Globus pallidus (tissue), 1 donor: ENCODE measurements at regions not wholly inside any gene's neighbourhood (a gene's known extent, or its start where the extent isn't known, plus 50 kb on each side); places are given as distances from the start of the nearest gene placed in this dataset.
"Not testable (repeated sequence)": the region's sequence is repeated elsewhere in the genome, so short reads cannot be mapped to it uniquely, and the experiment has no call there.

Experiments
- DNase-seq: peaks from one replicate; pipeline ENCODE4 v3.0.0-alpha.2; 2015; ENCODE audit warnings: low spot score

GRCh38 chr14:27760367-27760766 lies 1006.2 kb upstream of the FOXG1 start:
- DNase-seq = not testable (repeated sequence)

- DNase-seq = not testable (repeated sequence)
Measured at GRCh38 chr14:27799066-27800028, 967.2 kb upstream of the FOXG1 start.

- DNase-seq = not testable (repeated sequence)
Measured at GRCh38 chr14:27817746-27818430, 948.7 kb upstream of the FOXG1 start.

- DNase-seq = peak; percentile 38
Measured at GRCh38 chr14:27826149-27826548, 940.4 kb upstream of the FOXG1 start.

DNA sequence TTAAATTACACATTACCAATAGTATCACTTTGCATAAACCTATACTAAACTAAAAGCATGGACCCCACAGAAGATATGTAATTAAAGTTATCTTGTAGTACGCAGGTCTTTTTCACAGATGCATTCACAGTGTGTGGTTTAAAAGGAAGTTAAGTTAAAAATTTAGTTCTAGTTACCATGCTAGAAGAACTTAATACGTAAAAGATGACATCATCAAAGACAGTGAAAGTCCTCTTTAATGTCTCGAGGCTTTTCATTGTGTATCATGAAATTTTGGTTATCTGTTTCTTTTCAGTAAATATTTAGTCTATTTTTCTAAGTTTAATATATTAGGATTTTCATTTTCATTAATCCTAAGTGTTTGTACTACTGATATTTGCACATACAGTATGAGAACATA lies 934.6 kb upstream of the FOXG1 start:
- not testable (repeated sequence) for DNase-seq

DNA sequence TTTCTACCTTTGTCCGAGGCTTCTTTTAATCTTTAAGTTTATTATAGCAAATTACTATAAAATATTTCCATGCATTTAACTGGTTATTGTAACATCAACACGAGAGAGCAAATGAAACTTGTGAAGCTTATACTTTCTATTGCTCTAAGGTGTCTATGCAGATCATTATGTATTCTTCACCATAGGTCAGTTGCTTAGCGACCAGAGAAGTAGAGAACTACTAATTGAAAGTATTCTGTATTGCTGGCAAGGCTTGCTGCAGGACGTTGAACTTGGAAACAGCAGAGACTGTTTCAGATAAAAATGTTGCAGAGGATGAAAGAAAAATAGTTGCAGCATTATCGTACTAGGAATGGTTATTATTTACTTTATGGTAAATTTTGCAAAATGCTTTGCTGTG lies 933.6 kb upstream of the FOXG1 start:
- DNase-seq = not testable (repeated sequence)

DNA sequence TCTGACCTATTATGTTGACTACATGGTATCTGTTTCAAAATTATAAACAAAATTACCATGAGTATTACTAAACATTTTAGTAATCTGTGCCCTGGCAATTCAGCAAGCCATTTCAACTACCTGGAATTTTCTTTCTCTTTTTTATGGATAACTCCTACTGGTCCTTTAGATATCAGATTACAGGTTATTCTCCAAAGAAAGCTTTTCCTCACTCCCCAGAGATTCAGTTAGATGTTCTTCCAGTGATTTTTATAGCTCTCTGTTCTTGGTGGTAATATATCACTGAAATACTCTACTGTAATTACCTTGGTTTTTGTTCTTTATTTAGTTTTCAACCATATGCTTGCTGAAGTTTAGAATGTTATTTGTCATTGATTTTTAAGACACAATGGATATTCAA lies 930.2 kb upstream of the FOXG1 start:
- DNase-seq = no peak

DNA sequence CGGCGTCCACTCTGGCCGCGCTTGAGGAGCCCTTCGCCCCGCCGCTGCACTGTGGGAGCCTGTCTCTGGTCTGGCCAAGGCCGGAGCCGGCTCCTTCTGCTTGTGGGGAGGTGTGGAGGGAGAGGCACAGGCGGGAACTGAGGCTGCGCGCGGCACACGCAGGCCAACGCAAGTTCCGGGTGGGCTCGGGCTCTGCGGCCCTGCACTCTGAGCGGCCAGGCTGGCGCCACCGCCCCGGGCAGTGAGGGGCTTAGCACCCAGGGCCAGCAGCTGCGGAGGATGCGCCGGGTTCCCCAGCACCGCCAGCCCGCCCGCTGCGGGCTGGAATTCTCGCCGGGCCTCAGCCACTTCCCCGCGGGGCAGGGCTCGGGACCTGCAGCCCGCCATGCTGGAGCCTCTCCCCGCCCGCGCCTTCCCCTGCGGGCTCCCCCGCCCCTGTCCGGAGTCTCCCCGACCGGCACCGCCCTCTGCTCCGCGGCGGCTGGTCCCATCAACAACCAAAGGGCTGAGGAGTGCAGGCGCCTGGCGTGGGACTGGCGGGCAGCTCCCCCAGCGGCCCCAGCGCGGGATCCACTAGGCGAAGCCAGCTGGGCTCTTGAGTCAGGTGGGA lies 921.2 kb upstream of the FOXG1 start:
- DNase-seq = no peak

GRCh38 chr14:27845902-27846301 lies 920.7 kb upstream of the FOXG1 start:
- DNase-seq = no peak

GRCh38 chr14:27847480-27847879 lies 919.1 kb upstream of the FOXG1 start:
- not testable (repeated sequence) for DNase-seq

DNA sequence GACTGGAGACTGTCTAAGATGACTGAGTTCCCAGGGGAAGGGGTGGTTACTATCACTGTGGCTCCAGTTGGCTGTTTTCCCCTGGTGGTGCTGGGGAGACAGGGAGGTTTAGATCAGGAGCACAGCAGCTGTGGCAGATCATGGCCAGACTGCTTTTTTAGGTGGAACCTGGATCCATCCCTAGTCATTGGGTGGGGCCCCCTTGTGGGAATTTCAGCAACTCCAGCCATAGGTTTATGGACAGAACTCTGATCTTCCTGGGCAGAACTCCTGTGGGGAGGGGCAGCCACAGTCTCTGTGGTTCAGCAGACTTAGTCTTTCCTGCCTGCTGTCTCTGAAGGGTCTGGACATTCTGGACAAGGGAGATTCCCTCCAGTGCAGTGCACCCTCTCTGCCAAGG lies 917.4 kb upstream of the FOXG1 start:
- DNase-seq = not testable (repeated sequence)

DNA sequence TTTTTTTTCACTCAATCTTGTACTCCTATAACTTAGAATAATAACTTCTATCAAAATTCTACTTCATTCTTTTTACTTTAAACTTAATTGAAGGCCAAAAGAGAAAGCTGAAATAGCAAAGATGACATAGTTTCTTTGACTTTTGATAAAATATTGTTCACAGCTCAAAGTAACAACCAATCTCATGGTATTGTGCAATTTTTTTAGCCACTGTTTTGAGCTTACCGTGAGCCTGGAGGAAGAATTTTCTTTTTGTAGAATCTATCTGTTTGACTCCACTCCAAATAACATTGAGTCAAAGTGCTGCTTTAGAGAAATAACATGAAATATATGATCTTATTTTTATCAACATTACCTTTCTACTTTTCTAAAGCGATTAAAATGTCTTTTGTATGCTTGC lies 903.9 kb upstream of the FOXG1 start:
- no peak for DNase-seq

DNA sequence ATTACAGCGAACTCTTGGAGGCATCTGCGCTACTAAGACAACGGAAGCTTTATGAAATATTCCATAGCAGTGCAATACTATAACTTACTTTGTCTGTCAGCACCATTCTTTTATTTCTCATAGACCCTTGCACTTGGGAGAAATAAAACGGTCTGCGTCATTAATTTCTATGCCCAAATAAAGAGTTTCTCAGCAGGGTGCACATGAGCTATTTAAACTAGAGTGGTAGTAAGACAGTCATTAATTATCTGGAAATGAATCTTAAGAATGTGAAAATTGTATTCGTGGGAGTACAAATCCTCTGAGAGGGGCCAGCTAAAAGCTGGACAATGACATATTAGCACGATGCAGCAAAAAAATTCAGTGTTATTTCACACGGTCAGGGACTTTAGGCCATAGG lies 903.4 kb upstream of the FOXG1 start:
- DNase-seq = no peak

GRCh38 chr14:27881063-27881462 lies 885.5 kb upstream of the FOXG1 start:
- DNase-seq = no peak

DNA sequence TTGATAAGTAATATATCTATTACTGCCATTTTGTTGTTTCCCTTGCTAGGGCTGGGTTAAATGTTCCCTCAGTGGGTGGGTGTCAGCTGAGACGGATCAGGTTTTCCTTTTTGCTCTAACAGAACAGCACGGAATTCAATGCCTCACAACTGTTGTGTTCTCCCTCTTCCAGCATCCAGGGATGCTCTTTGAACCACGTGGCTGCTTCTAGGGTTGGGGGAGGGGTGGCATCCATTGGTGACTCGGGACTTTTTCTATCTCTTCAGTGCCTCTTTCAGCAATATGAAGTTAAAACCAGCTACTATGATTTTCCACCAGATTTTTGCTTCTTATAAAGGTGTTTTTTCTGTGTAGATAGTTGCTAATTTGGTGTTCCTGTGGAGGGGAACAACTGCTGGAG lies 884.9 kb upstream of the FOXG1 start:
- DNase-seq = no peak

DNA sequence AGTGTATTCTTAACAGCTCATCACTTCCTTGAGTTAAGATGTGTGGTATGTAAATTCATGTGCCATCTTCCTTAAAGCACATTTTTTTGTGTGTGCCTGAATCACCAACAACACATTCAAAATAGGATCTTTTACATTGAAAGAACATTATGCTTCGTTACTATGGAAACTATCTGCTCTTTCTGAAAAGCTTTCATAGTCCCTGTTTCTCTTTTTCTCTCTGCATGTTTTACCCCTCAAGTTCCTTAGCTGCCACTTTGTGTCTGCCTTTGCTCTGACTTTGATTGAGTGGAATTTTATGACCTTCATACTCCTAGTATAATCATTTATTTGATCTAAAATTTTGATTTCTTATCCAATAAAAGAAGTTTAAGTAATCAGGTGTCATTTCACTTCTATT lies 880.3 kb upstream of the FOXG1 start:
- DNase-seq = no peak

DNA sequence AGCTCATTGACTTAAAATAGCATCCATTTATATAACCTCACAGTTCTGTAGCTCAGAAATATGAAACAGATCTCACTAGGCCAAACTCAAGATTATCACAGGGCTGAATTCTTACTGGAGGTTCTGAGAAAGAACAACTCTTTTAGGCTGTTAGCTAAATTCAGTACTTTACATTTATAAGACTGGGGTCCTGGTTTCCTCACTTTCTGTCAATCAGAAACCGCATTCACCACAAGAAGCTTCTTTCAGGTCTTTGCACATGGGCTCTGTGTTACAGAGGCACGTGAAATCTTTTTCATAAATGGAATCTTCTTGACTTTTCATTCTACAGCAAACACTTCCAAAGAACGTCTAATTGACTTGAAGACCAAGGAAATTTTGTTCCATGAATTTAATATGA lies 876.3 kb upstream of the FOXG1 start:
- no peak for DNase-seq

GRCh38 chr14:27908484-27908883 lies 858.1 kb upstream of the FOXG1 start:
- DNase-seq = not testable (repeated sequence)

DNA sequence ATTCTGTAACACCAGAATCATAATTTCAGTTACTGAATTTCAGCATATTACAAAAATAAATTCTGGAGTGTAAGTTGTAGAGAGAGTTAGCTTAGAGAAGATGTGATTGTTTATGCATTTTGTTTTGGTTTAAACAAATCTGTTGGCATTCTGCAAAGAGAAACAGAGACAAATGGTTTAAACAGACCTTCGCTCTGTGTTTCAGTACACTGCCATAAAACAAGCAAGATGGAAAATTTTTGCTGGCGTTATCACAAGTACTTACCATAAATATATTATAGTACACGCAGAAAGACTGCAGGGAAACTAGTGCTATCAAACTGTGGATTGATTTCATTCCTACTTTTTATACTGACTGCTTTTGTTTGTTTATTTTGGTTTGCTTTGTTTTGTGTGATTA lies 850.3 kb upstream of the FOXG1 start:
- no peak for DNase-seq

DNA sequence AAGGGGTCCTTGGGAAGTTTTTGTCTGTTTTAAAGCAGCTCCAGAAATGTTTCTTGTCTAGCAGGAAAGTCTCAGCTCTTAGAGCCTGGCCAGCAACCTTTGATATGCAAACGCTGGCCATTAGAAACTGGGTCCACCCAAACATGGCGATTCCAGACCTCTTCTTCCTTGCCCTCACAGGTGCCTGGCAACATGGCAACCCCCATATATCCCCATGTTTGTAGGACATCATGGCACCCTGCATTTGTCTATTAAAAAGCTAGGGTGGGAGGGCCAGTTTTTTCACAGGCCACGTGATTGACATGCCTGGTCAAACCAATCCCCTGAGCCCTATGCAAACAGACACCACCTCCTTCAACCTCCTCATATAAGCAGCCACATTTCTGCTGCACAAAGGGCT lies 848.7 kb upstream of the FOXG1 start:
- no peak for DNase-seq

DNA sequence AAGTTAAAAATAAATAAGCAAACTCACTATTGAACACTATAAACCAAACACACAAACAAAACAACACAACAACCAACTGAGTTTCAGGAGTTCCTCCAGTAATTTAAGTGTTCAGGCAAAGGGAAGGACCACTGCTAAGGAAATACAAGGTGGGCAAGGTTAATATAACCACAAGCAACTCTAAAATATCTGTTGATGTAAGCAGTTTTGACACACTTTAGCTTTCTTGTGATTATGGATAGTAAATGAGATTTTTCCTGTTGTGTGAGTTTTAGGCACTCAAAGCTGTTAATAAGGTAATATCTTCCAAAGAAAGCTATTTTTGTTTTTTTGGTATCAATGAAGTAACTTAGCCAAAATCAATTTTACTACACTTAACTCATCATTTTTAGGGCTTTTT lies 839.1 kb upstream of the FOXG1 start:
- DNase-seq = no peak

GRCh38 chr14:27929797-27930347 lies 836.7 kb upstream of the FOXG1 start:
- no peak for DNase-seq

DNA sequence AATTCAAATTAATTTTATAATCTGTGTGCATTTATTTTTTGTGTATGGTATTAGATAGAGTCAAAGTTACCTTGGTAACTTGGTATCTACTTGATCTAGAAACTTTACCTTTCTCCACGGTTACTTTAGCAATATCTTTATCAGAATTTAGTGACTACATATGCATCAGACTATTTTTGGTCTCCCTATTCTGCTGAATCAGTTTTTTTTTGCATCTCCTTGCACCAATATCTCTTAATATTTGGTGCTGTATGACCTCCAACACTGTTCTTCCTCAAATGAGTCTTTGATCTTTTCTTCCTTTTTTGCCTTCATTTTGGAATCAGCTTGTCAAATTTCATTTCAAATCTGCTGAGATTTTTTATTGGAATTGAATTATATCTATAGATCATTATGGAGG lies 828.2 kb upstream of the FOXG1 start:
- DNase-seq = no peak
